ENCODE measurements at regions not wholly inside any gene's neighbourhood (a gene's known extent, or its start where the extent isn't known, plus 50 kb on each side); places are given as distances from the start of the nearest gene placed in this dataset.

GRCh38 chr4:136319789-136320464 is 1212.4 kb downstream of the PCDH18 start:
- TF ChIP-seq, protein P1, sequence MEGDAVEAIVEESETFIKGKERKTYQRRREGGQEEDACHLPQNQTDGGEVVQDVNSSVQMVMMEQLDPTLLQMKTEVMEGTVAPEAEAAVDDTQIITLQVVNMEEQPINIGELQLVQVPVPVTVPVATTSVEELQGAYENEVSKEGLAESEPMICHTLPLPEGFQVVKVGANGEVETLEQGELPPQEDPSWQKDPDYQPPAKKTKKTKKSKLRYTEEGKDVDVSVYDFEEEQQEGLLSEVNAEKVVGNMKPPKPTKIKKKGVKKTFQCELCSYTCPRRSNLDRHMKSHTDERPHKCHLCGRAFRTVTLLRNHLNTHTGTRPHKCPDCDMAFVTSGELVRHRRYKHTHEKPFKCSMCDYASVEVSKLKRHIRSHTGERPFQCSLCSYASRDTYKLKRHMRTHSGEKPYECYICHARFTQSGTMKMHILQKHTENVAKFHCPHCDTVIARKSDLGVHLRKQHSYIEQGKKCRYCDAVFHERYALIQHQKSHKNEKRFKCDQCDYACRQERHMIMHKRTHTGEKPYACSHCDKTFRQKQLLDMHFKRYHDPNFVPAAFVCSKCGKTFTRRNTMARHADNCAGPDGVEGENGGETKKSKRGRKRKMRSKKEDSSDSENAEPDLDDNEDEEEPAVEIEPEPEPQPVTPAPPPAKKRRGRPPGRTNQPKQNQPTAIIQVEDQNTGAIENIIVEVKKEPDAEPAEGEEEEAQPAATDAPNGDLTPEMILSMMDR (IDR thresholded peaks at IDR 0.05; ENCODE audit: insufficient read depth, low read length, poor library complexity, severe bottlenecking), result no peak
- TF ChIP-seq EZH2phosphoT487 (conservative IDR thresholded peaks at IDR 0.05; ENCODE audit: low read length), result no peak

Data from SU-DHL-6 (cell line).